HG03280 (cell line): ENCODE measurements at regions not wholly inside any gene's neighbourhood (a gene's known extent, or its start where the extent isn't known, plus 50 kb on each side); places are given as distances from the start of the nearest gene placed in this dataset.
"Not testable (repeated sequence)": the region's sequence is repeated elsewhere in the genome, so short reads cannot be mapped to it uniquely, and the experiment has no call there.

Experiments used
- ATAC-seq: cut with Tn5 transposase; IDR thresholded peaks from one replicate; pipeline ENCODE4 v1.9.1; 2021; ENCODE audit warnings: mild to moderate bottlenecking, moderate library complexity; ENCODE audit not compliant: unreplicated experiment

GRCh38 chr11:38060136-38060535 lies 1462.1 kb upstream of the RAG2 start:
- ATAC-seq, result no peak

GRCh38 chr11:38046571-38047135 lies 1448.6 kb upstream of the RAG2 start:
- ATAC-seq, result no peak

- ATAC-seq, result no peak
These were observed 1445.0 kb upstream of the RAG2 start for GRCh38 chr11:38043060-38043459.

- ATAC-seq, result no peak
These were observed 1440.7 kb upstream of the RAG2 start for GRCh38 chr11:38038777-38039176.

- ATAC-seq, result no peak
These were observed 1421.2 kb upstream of the RAG2 start for GRCh38 chr11:38019072-38019775.

- no peak for ATAC-seq
These were observed 1416.4 kb upstream of the RAG2 start for GRCh38 chr11:38014405-38014804.

GRCh38 chr11:38013157-38013556 lies 1415.1 kb upstream of the RAG2 start:
- ATAC-seq, result no peak

- ATAC-seq, result no peak
These were observed 1413.5 kb upstream of the RAG2 start for GRCh38 chr11:38011496-38011895.

- no peak for ATAC-seq
These were observed 1411.9 kb upstream of the RAG2 start for GRCh38 chr11:38009932-38010331.

GRCh38 chr11:38006466-38006865 lies 1408.4 kb upstream of the RAG2 start:
- no peak for ATAC-seq

- no peak for ATAC-seq
These were observed 1407.6 kb upstream of the RAG2 start for GRCh38 chr11:38005597-38005996.

GRCh38 chr11:37999171-37999570 lies 1401.1 kb upstream of the RAG2 start:
- no peak for ATAC-seq

- no peak for ATAC-seq
These were observed 1397.8 kb upstream of the RAG2 start for GRCh38 chr11:37995886-37996285.

GRCh38 chr11:37988031-37988430 lies 1390.0 kb upstream of the RAG2 start:
- no peak for ATAC-seq

- no peak for ATAC-seq
These were observed 1387.0 kb upstream of the RAG2 start for GRCh38 chr11:37984991-37985390.

- ATAC-seq, result no peak
These were observed 1380.6 kb upstream of the RAG2 start for GRCh38 chr11:37978647-37979046.

- ATAC-seq, result no peak
These were observed 1375.9 kb upstream of the RAG2 start for GRCh38 chr11:37973941-37974340.

- no peak for ATAC-seq
These were observed 1374.7 kb upstream of the RAG2 start for GRCh38 chr11:37972691-37973090.

GRCh38 chr11:37969336-37969735 lies 1371.3 kb upstream of the RAG2 start:
- ATAC-seq, result not testable (repeated sequence)

GRCh38 chr11:37968148-37968547 lies 1370.1 kb upstream of the RAG2 start:
- no peak for ATAC-seq

GRCh38 chr11:37967635-37968034 lies 1369.6 kb upstream of the RAG2 start:
- no peak for ATAC-seq

GRCh38 chr11:37963440-37963839 lies 1365.4 kb upstream of the RAG2 start:
- no peak for ATAC-seq

- ATAC-seq, result no peak
These were observed 1359.7 kb upstream of the RAG2 start for GRCh38 chr11:37957717-37958116.
